ENCODE measurements at regions not wholly inside any gene's neighbourhood (a gene's known extent, or its start where the extent isn't known, plus 50 kb on each side); places are given as distances from the start of the nearest gene placed in this dataset.

DNA sequence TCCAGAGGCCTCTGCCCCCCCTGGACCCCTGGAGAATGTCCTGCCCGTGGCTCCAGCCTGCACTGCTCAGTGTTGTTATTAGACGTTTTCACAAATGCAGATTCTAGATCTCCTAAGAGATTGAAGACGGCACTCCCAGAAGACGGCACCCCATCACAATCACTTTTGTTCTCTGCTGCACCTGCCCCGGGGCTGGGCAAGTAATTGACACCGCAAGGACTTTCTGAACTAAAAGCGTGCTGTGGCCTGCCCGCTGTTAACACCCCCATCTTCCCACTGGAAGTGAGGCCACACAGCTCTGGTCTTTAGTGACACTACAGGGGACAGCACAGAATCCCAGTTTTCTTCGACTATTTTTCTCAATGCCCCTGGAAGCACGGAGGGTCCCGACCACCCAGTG is 256.9 kb downstream of the ENGASE start:
- no peaks in the 10 kb centered on the region for H3K9me3 ChIP-seq (ENCODE audit: low read length)
- ATAC-seq: no peak
- no peaks in the 10 kb centered on the region for H3K4me1 ChIP-seq (ENCODE audit: insufficient read depth, low read length)
- no peaks in the 10 kb centered on the region for H3K79me2 ChIP-seq (ENCODE audit: insufficient read depth, low read length)
- ChIA-PET POLR2A (no interaction called here), CTCF (ENCODE audit: low intra/inter-chr PET ratio, low total read pairs) (no interaction called here)
- in situ Hi-C loops (cut with HindIII; ENCODE audit: extremely low pct_ligation_motif_present, low pct_unique_long_range_greater_than_20kb): no loop called here
- H3K27me3 ChIP-seq (ENCODE audit: control insufficient read depth in 1 of 2, insufficient read depth in 2 of 2, low read length in 2 of 2): peaks cover 2 to 86% of the 10 kb centered on the region in 2 experiments; a peak in 4 of 5 replicates
- WGBS (ENCODE audit: low lambda C conversion rate): 2% methylated on average over 11 of the region's 11 CpGs
- no peak overlapping the region for H3K4me3 ChIP-seq (replicated peaks in 1 of 3; ENCODE audit: insufficient read depth in 1 of 3, low read depth in 2 of 3, low read length in 3 of 3)
- H2AFZ ChIP-seq (ENCODE audit: low read length): no peak overlapping the region
- no TSS peak for BruUV-seq (replicated peaks)
- H4K20me1 ChIP-seq (ENCODE audit: insufficient read depth, low read length): no peaks in the 10 kb centered on the region; the same call in 1 of the 2 replicates
- H3K9ac ChIP-seq (ENCODE audit: insufficient read depth, low read depth, low read length): no peak overlapping the region
- FAIRE-seq: no peak
- intact Hi-C loops (cut with micrococcal nuclease; ENCODE audit: unreplicated experiment): no loop called here
- no peaks in the 10 kb centered on the region for H3K36me3 ChIP-seq (replicated peaks in 1 of 2; ENCODE audit: control insufficient read depth in 1 of 2, insufficient read depth in 2 of 2, low read length in 2 of 2)
- no peak overlapping the region for H3K27ac ChIP-seq (ENCODE audit: extremely low read length, insufficient read depth, low read length)
- no peak overlapping the region for H3K4me2 ChIP-seq (ENCODE audit: low read depth, low read length)
- no peak for DNase-seq (ENCODE audit: low spot score)
- TF ChIP-seq, protein P1, sequence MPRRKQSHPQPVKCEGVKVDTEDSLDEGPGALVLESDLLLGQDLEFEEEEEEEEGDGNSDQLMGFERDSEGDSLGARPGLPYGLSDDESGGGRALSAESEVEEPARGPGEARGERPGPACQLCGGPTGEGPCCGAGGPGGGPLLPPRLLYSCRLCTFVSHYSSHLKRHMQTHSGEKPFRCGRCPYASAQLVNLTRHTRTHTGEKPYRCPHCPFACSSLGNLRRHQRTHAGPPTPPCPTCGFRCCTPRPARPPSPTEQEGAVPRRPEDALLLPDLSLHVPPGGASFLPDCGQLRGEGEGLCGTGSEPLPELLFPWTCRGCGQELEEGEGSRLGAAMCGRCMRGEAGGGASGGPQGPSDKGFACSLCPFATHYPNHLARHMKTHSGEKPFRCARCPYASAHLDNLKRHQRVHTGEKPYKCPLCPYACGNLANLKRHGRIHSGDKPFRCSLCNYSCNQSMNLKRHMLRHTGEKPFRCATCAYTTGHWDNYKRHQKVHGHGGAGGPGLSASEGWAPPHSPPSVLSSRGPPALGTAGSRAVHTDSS (CRISPR knock-in tag; conservative IDR thresholded peaks at IDR 0.05): no peak
- no peak for TF ChIP-seq PHB2 (IDR thresholded peaks at IDR 0.05; ENCODE audit: partially characterized antibody)
- TF ChIP-seq FOXA3 (CRISPR knock-in tag; IDR thresholded peaks at IDR 0.05): no peak
- TF ChIP-seq ZFP37 (CRISPR knock-in tag; IDR thresholded peaks at IDR 0.05; ENCODE audit: borderline replicate concordance): no peak
- TF ChIP-seq, protein P2, sequence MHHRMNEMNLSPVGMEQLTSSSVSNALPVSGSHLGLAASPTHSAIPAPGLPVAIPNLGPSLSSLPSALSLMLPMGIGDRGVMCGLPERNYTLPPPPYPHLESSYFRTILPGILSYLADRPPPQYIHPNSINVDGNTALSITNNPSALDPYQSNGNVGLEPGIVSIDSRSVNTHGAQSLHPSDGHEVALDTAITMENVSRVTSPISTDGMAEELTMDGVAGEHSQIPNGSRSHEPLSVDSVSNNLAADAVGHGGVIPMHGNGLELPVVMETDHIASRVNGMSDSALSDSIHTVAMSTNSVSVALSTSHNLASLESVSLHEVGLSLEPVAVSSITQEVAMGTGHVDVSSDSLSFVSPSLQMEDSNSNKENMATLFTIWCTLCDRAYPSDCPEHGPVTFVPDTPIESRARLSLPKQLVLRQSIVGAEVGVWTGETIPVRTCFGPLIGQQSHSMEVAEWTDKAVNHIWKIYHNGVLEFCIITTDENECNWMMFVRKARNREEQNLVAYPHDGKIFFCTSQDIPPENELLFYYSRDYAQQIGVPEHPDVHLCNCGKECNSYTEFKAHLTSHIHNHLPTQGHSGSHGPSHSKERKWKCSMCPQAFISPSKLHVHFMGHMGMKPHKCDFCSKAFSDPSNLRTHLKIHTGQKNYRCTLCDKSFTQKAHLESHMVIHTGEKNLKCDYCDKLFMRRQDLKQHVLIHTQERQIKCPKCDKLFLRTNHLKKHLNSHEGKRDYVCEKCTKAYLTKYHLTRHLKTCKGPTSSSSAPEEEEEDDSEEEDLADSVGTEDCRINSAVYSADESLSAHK (CRISPR knock-in tag; IDR thresholded peaks at IDR 0.05; ENCODE audit: borderline replicate concordance): no peak
- TF ChIP-seq, protein P3, sequence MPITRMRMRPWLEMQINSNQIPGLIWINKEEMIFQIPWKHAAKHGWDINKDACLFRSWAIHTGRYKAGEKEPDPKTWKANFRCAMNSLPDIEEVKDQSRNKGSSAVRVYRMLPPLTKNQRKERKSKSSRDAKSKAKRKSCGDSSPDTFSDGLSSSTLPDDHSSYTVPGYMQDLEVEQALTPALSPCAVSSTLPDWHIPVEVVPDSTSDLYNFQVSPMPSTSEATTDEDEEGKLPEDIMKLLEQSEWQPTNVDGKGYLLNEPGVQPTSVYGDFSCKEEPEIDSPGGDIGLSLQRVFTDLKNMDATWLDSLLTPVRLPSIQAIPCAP (CRISPR knock-in tag; IDR thresholded peaks at IDR 0.05; ENCODE audit: low read depth): no peak
- TF ChIP-seq, protein P4, sequence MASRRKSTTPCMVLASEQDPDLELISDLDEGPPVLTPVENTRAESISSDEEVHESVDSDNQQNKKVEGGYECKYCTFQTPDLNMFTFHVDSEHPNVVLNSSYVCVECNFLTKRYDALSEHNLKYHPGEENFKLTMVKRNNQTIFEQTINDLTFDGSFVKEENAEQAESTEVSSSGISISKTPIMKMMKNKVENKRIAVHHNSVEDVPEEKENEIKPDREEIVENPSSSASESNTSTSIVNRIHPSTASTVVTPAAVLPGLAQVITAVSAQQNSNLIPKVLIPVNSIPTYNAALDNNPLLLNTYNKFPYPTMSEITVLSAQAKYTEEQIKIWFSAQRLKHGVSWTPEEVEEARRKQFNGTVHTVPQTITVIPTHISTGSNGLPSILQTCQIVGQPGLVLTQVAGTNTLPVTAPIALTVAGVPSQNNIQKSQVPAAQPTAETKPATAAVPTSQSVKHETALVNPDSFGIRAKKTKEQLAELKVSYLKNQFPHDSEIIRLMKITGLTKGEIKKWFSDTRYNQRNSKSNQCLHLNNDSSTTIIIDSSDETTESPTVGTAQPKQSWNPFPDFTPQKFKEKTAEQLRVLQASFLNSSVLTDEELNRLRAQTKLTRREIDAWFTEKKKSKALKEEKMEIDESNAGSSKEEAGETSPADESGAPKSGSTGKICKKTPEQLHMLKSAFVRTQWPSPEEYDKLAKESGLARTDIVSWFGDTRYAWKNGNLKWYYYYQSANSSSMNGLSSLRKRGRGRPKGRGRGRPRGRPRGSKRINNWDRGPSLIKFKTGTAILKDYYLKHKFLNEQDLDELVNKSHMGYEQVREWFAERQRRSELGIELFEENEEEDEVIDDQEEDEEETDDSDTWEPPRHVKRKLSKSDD (CRISPR knock-in tag; IDR thresholded peaks at IDR 0.05; ENCODE audit: low read depth): no peak
- TF ChIP-seq, protein P5, sequence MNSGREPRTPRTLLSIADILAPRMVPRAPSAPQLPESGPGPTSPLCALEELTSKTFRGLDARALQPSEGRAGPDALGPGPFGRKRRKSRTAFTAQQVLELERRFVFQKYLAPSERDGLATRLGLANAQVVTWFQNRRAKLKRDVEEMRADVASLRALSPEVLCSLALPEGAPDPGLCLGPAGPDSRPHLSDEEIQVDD (CRISPR knock-in tag; IDR thresholded peaks at IDR 0.05; ENCODE audit: borderline replicate concordance): no peak
- TF ChIP-seq KLF9 (CRISPR knock-in tag; IDR thresholded peaks at IDR 0.05; ENCODE audit: low read depth): no peak
- TF ChIP-seq, protein P6, sequence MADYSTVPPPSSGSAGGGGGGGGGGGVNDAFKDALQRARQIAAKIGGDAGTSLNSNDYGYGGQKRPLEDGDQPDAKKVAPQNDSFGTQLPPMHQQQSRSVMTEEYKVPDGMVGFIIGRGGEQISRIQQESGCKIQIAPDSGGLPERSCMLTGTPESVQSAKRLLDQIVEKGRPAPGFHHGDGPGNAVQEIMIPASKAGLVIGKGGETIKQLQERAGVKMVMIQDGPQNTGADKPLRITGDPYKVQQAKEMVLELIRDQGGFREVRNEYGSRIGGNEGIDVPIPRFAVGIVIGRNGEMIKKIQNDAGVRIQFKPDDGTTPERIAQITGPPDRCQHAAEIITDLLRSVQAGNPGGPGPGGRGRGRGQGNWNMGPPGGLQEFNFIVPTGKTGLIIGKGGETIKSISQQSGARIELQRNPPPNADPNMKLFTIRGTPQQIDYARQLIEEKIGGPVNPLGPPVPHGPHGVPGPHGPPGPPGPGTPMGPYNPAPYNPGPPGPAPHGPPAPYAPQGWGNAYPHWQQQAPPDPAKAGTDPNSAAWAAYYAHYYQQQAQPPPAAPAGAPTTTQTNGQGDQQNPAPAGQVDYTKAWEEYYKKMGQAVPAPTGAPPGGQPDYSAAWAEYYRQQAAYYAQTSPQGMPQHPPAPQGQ (CRISPR knock-in tag; IDR thresholded peaks at IDR 0.05; ENCODE audit: borderline replicate concordance): no peak
- no peak for TF ChIP-seq POGZ (CRISPR knock-in tag; IDR thresholded peaks at IDR 0.05)
- TF ChIP-seq PAF1 (CRISPR knock-in tag; IDR thresholded peaks at IDR 0.05): no peak

Measured in HepG2 (cell line).